Astrocyte (in vitro differentiated cells and primary cell): ENCODE measurements at regions not wholly inside any gene's neighbourhood (a gene's known extent, or its start where the extent isn't known, plus 50 kb on each side); places are given as distances from the start of the nearest gene placed in this dataset.

Source experiments
- DNase-seq: peaks from one replicate; pipeline ENCODE4 v3.0.0-alpha.2; 2010; ENCODE audit warnings: low read depth
- FAIRE-seq: peaks from 2 replicates; lab custom pipeline; 2011; peaks lifted over from hg19 to GRCh38; lab: Jason Lieb, UNC
- H2AFZ ChIP-seq: 2 replicates; pipeline ENCODE4 v1.6.0; 2012; ENCODE audit warnings: low read depth, low read length, inconsistent platforms
- H3K27ac ChIP-seq: 2 replicates; pipeline ENCODE4 v1.5.1; 2011; ENCODE audit warnings: low read depth, low read length, inconsistent platforms
- H3K27me3 ChIP-seq: 2 replicates; pipeline ENCODE4 v1.6.0; 2011; ENCODE audit warnings: low read length, inconsistent platforms; ENCODE audit not compliant: insufficient read depth
- H3K36me3 ChIP-seq: 2 replicates; pipeline ENCODE4 v1.5.1; 2011; ENCODE audit warnings: low read length, inconsistent platforms; ENCODE audit not compliant: insufficient read depth
- H3K4me1 ChIP-seq: 2 replicates; pipeline ENCODE4 v1.5.1; 2011; ENCODE audit warnings: low read length, inconsistent platforms; ENCODE audit not compliant: insufficient read depth
- H3K4me2 ChIP-seq: 2 replicates; pipeline ENCODE4 v1.6.0; 2012; ENCODE audit warnings: low read length, inconsistent platforms
- H3K4me3 ChIP-seq: 2 replicates; pipeline ENCODE4 v1.5.1; 2011; ENCODE audit warnings: low read depth, mild to moderate bottlenecking, low read length, inconsistent platforms; ENCODE audit not compliant: insufficient read depth
- H3K79me2 ChIP-seq: 2 replicates; pipeline ENCODE4 v1.6.0; 2012; ENCODE audit warnings: mild to moderate bottlenecking, low read length, inconsistent platforms; ENCODE audit not compliant: insufficient read depth
- H3K9ac ChIP-seq: 2 replicates; pipeline ENCODE4 v1.6.0; 2012; ENCODE audit warnings: mild to moderate bottlenecking, low read length, inconsistent platforms
- H3K9me3 ChIP-seq: 2 replicates; pipeline ENCODE4 v1.5.1; 2012; ENCODE audit warnings: low read depth, mild to moderate bottlenecking, low read length, inconsistent platforms; ENCODE audit not compliant: insufficient read depth
- H4K20me1 ChIP-seq: 2 replicates; pipeline ENCODE4 v1.6.0; 2012; ENCODE audit warnings: low read length, inconsistent platforms; ENCODE audit not compliant: insufficient read depth
- H3K27ac Mint-ChIP-seq: one replicate; pipeline ENCODE4 v1.8.0; 2021; ENCODE audit warnings: mild to moderate bottlenecking, mixed read lengths; ENCODE audit not compliant: unreplicated experiment
- H3K27me3 Mint-ChIP-seq: one replicate; pipeline ENCODE4 v1.8.0; 2021; ENCODE audit warnings: low read depth, mixed read lengths; ENCODE audit not compliant: unreplicated experiment
- H3K36me3 Mint-ChIP-seq: one replicate; pipeline ENCODE4 v1.8.0; 2021; ENCODE audit warnings: low read depth, mixed read lengths; ENCODE audit not compliant: unreplicated experiment
- H3K4me1 Mint-ChIP-seq: one replicate; pipeline ENCODE4 v1.8.0; 2021; ENCODE audit warnings: low read depth, mixed read lengths; ENCODE audit not compliant: unreplicated experiment
- H3K4me3 Mint-ChIP-seq: one replicate; pipeline ENCODE4 v1.8.0; 2021; ENCODE audit warnings: mild to moderate bottlenecking, moderate library complexity, mixed read lengths; ENCODE audit not compliant: unreplicated experiment
- H3K9me3 Mint-ChIP-seq: one replicate; pipeline ENCODE4 v1.8.0; 2021; ENCODE audit warnings: mild to moderate bottlenecking, mixed read lengths; ENCODE audit not compliant: unreplicated experiment
- CTCF ChIP-seq: IDR thresholded peaks from 2 replicates; pipeline ENCODE4 v1.5.1; 2011; ENCODE audit warnings: low read depth, mild to moderate bottlenecking, inconsistent platforms, low read length, moderate library complexity; ENCODE audit not compliant: insufficient read depth
- EZH2 ChIP-seq: IDR thresholded peaks from 2 replicates; pipeline ENCODE4 v1.6.1; 2012; ENCODE audit warnings: mild to moderate bottlenecking, low read length, inconsistent platforms; ENCODE audit not compliant: insufficient read depth

DNA sequence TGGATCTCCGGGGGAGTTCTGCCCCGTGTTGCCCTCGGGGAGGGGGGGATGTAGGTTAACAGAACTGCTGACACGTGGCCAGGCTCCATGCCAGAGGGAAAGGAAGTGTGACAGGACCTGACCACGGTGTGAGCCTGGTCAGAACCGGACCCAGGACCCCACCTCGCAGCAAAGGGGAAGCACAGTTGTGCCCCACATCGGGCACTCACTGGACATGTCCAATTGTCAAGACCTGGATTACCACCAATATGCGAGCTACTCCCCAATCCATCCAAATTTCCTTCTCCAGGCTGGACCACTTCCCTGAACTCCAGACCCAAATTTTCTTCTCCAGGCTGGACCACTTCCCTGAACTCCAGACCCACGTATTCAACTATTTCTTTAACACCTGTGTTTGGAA, 78.8 kb upstream of the PIWIL1 start:
- H4K20me1 ChIP-seq, result no peaks in the 10 kb centered on the region
- no peaks in the 10 kb centered on the region for H3K4me1 ChIP-seq
- no peak for FAIRE-seq
- Mint-ChIP-seq H3K27me3 (no peaks in the 10 kb centered on the region), H3K27ac (no peak overlapping the region), H3K4me1 (no peaks in the 10 kb centered on the region), H3K36me3 (no peaks in the 10 kb centered on the region), H3K4me3 (no peak overlapping the region), H3K9me3 (peaks cover 12% of the 10 kb centered on the region)
- H3K4me2 ChIP-seq, result no peak overlapping the region
- no peaks in the 10 kb centered on the region for H3K36me3 ChIP-seq
- no peak overlapping the region for H3K27ac ChIP-seq
- DNase-seq, result no peak
- no peak for TF ChIP-seq CTCF
- no peak for TF ChIP-seq EZH2
- no peak overlapping the region for H2AFZ ChIP-seq
- no peaks in the 10 kb centered on the region for H3K27me3 ChIP-seq
- H3K9ac ChIP-seq, result no peak overlapping the region
- H3K79me2 ChIP-seq, result no peaks in the 10 kb centered on the region
- no peak overlapping the region for H3K4me3 ChIP-seq
- peaks cover 2% of the 10 kb centered on the region for H3K9me3 ChIP-seq

GRCh38 chr12:130263025-130263424, 74.7 kb upstream of the PIWIL1 start:
- no peaks in the 10 kb centered on the region for H3K27me3 ChIP-seq
- H3K36me3 ChIP-seq, result no peaks in the 10 kb centered on the region
- H2AFZ ChIP-seq, result no peak overlapping the region
- H4K20me1 ChIP-seq, result no peaks in the 10 kb centered on the region
- Mint-ChIP-seq H3K4me1 (no peaks in the 10 kb centered on the region), H3K36me3 (no peaks in the 10 kb centered on the region), H3K27me3 (no peaks in the 10 kb centered on the region), H3K27ac (no peak overlapping the region), H3K9me3 (peaks cover 12% of the 10 kb centered on the region), H3K4me3 (no peak overlapping the region)
- H3K4me1 ChIP-seq, result no peaks in the 10 kb centered on the region
- no peak for DNase-seq
- TF ChIP-seq CTCF (no peak), EZH2 (no peak)
- no peaks in the 10 kb centered on the region for H3K79me2 ChIP-seq
- H3K27ac ChIP-seq, result no peak overlapping the region
- no peak overlapping the region for H3K4me2 ChIP-seq
- H3K9me3 ChIP-seq, result peaks cover 7% of the 10 kb centered on the region
- FAIRE-seq, result no peak
- H3K9ac ChIP-seq, result no peak overlapping the region
- H3K4me3 ChIP-seq, result no peak overlapping the region

GRCh38 chr12:130263996-130264395, 73.7 kb upstream of the PIWIL1 start:
- H3K36me3 ChIP-seq, result no peaks in the 10 kb centered on the region
- Mint-ChIP-seq H3K4me1 (no peaks in the 10 kb centered on the region), H3K4me3 (no peak overlapping the region), H3K27ac (no peak overlapping the region), H3K9me3 (peaks cover 11% of the 10 kb centered on the region), H3K27me3 (no peaks in the 10 kb centered on the region), H3K36me3 (no peaks in the 10 kb centered on the region)
- TF ChIP-seq EZH2, result no peak
- no peak for TF ChIP-seq CTCF
- no peaks in the 10 kb centered on the region for H3K27me3 ChIP-seq
- no peak overlapping the region for H2AFZ ChIP-seq
- H3K4me2 ChIP-seq, result no peak overlapping the region
- H3K4me1 ChIP-seq, result no peaks in the 10 kb centered on the region
- no peak for DNase-seq
- no peaks in the 10 kb centered on the region for H3K79me2 ChIP-seq
- H3K9me3 ChIP-seq, result peaks cover 4% of the 10 kb centered on the region
- no peaks in the 10 kb centered on the region for H4K20me1 ChIP-seq
- FAIRE-seq, result no peak
- no peak overlapping the region for H3K9ac ChIP-seq
- H3K27ac ChIP-seq, result no peak overlapping the region
- H3K4me3 ChIP-seq, result no peak overlapping the region
